CD4-positive, CD25-positive, alpha-beta regulatory T cell (primary cell): ENCODE measurements at regions not wholly inside any gene's neighbourhood (a gene's known extent, or its start where the extent isn't known, plus 50 kb on each side); places are given as distances from the start of the nearest gene placed in this dataset.

Source experiments
- ATAC-seq, 2 donors: fragments of 150-1000 bp; cut with Tn5 transposase; one replicate each; pipeline ENCODE4 v1.10.0; 2021; ENCODE audit warnings: low read depth in 2 of 2, moderate number of reproducible peaks in 2 of 2, moderate library complexity in 1 of 2
- DNase-seq, 3 donors: peaks; one replicate each; pipeline versions ENCODE4 v3.0.0 to v3.0.0-alpha.2; 2012 to 2022; ENCODE audit warnings: mixed read lengths in 1 of 3
- H3K27ac ChIP-seq: one replicate; pipeline ENCODE4 v1.7.0; 2013; ENCODE audit warnings: mild to moderate bottlenecking, low read length; ENCODE audit not compliant: insufficient read depth, poor library complexity, severe bottlenecking
- H3K27me3 ChIP-seq: one replicate; pipeline ENCODE4 v1.7.0; 2013; ENCODE audit warnings: low read length; ENCODE audit not compliant: control insufficient read depth, insufficient read depth
- H3K36me3 ChIP-seq: one replicate; pipeline ENCODE4 v1.7.0; 2013; ENCODE audit warnings: mild to moderate bottlenecking, low read length, moderate library complexity; ENCODE audit not compliant: control insufficient read depth, insufficient read depth
- H3K4me1 ChIP-seq: 2 replicates; pipeline ENCODE4 v1.7.0; 2013; ENCODE audit warnings: mild to moderate bottlenecking, low read length; ENCODE audit not compliant: insufficient read depth, control insufficient read depth, poor library complexity, severe bottlenecking
- H3K4me3 ChIP-seq: one replicate; pipeline ENCODE4 v1.7.0; 2013; ENCODE audit warnings: low read depth, mild to moderate bottlenecking, low read length, moderate library complexity
- H3K9me3 ChIP-seq, 2 experiments: 1 replicate in 1 of 2; 2 replicates in 1 of 2; pipeline ENCODE4 v1.7.0; 2013; ENCODE audit warnings: low read length in 2 of 2, mild to moderate bottlenecking in 1 of 2, moderate library complexity in 1 of 2; ENCODE audit not compliant: control insufficient read depth in 2 of 2
- H3K27ac Mint-ChIP-seq, 3 donors: one replicate each; pipeline ENCODE4 v1.8.0; 2020 to 2022; ENCODE audit warnings: mild to moderate bottlenecking in 3 of 3, mixed read lengths in 3 of 3, moderate library complexity in 2 of 3
- H3K27me3 Mint-ChIP-seq: one replicate; pipeline ENCODE4 v1.8.0; 2022; ENCODE audit warnings: mild to moderate bottlenecking, mixed read lengths
- H3K36me3 Mint-ChIP-seq: one replicate; pipeline ENCODE4 v1.8.0; 2020; ENCODE audit warnings: mixed read lengths
- H3K4me1 Mint-ChIP-seq, 4 donors: one replicate each; pipeline ENCODE4 v1.8.0; 2020 to 2022; ENCODE audit warnings: mixed read lengths in 4 of 4, mild to moderate bottlenecking in 1 of 4
- H3K4me3 Mint-ChIP-seq, 4 donors: one replicate each; pipeline ENCODE4 v1.8.0; 2020 to 2022; ENCODE audit warnings: mild to moderate bottlenecking in 4 of 4, mixed read lengths in 4 of 4, moderate library complexity in 3 of 4
- H3K9me3 Mint-ChIP-seq, 7 donors: one replicate each; pipeline ENCODE4 v1.8.0; 2020 to 2022; ENCODE audit warnings: mixed read lengths in 7 of 7, mild to moderate bottlenecking in 3 of 7, moderate library complexity in 2 of 7

DNA sequence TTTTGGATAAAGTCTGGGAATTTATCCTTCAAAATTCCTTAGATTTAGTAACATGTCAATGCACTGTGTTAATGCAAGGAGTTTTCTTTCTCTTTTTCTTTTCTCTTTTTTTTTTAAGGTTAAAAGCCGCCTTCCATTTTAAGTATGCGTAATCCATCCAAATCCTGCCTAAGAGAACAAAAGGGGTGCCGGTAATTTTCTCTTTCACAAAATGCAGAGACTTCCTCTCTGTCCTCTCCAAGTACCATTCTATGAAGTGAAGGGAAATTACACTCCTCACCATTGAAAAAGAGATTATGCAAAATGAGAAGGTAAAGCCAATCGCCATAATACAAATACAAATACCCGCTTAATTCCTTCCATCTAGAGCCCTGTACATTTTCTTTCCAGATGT lies 273.8 kb downstream of the BLID start:
- no peaks in the 10 kb centered on the region for H3K4me1 ChIP-seq
- Mint-ChIP-seq H3K27me3 (no peaks in the 10 kb centered on the region), H3K9me3 (peaks cover 1 to 23% (median 3%) of the 10 kb centered on the region in 7 donors), H3K4me1 (no peaks in the 10 kb centered on the region), H3K27ac (no peak overlapping the region), H3K36me3 (no peaks in the 10 kb centered on the region), H3K4me3 (no peak overlapping the region)
- no peaks in the 10 kb centered on the region for H3K36me3 ChIP-seq
- H3K9me3 ChIP-seq: no peaks in the 10 kb centered on the region
- H3K4me3 ChIP-seq: no peak overlapping the region
- H3K27me3 ChIP-seq: no peaks in the 10 kb centered on the region
- ATAC-seq (no peak), DNase-seq (no peak)
- H3K27ac ChIP-seq: no peak overlapping the region

DNA sequence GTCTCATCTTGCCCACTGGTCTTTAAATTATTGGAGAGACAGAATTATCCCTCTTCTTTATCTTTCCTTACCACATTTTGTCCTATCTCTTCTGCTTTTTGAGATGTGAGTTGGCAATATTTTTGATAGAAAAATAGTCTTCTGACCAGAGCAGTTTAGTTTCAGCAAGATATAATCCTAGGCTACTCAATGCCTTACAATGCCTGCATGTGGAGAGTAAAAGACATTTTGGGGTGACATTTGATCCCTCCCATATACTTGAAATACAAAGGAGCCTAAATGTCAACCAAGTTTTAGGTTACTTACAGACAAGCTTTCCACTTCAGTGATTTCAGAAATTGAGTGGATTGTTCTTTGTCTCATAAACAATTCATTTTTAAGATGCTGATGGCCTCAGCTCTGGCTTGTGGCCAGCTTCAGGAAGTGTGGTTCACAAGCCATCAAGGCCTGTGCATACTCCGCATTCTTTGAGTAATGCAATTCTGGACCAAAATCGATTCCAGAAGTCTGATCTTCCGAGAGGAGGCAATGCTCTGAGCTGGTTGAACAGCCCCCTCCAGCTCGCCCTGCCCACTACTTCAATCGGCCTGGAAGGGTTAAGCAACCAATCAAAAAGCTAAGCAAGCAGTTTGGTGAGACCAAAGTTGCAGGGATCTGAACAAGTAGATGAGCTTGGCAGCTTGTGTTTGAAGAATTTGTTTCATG lies 274.4 kb downstream of the BLID start:
- Mint-ChIP-seq H3K36me3 (no peaks in the 10 kb centered on the region), H3K4me1 (no peaks in the 10 kb centered on the region), H3K4me3 (no peak overlapping the region), H3K9me3 (peaks cover 1 to 24% (median 4%) of the 10 kb centered on the region in 7 donors), H3K27me3 (no peaks in the 10 kb centered on the region), H3K27ac (no peak overlapping the region)
- Histone ChIP-seq H3K4me1 (no peaks in the 10 kb centered on the region), H3K4me3 (no peak overlapping the region), H3K36me3 (no peaks in the 10 kb centered on the region), H3K9me3 (no peaks in the 10 kb centered on the region), H3K27me3 (no peaks in the 10 kb centered on the region), H3K27ac (no peak overlapping the region)
- ATAC-seq (no peak), DNase-seq (no peak)

DNA sequence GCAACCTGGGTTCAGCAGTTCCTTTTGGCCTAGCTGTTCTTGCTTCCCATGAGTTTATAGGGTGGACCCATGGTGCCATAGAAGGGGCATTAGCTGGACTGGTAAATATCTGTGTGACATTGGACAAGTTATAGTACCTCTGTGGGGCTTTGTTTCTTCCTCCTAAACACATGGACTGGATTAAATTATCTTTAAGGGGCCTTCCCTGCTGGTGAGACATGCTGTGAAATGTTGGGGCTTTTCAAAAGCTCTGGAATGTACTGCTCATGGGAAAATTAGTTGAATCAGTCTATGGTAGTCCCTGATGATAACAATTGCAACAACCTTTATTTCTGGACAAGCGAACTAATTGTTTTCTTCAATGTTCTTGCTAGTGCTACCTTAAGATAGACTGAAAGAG lies 276.2 kb downstream of the BLID start:
- DNase-seq (no peak), ATAC-seq (no peak)
- H3K4me1 Mint-ChIP-seq: no peaks in the 10 kb centered on the region

DNA sequence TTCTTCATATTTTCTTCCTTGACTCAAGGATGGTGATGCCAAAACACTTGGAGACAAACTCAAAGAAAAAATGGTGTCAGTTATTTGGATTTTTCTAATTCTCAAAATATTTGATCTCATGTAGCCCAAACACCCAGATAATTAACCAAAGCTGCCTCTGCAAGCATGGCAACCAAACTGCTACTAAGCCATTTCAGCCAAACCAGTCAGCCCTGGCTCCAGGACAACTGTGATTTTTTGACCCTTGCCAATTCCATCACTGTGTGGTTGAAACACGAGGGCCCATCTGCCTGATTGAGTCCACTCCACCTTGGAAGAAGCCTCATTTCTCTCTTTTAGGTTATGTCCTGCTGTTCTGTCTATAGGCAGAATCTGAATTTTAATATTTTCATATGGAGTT lies 277.4 kb downstream of the BLID start:
- H3K27ac Mint-ChIP-seq: no peak overlapping the region
- H3K9me3 ChIP-seq: peaks cover 0 to 5% of the 10 kb centered on the region in 2 experiments
- H3K9me3 Mint-ChIP-seq: peaks cover 0 to 38% (median 11%) of the 10 kb centered on the region in 7 donors
- no peak for DNase-seq
- ATAC-seq: no peak
- no peaks in the 10 kb centered on the region for H3K27me3 Mint-ChIP-seq
- H3K4me1 Mint-ChIP-seq: no peaks in the 10 kb centered on the region
- H3K4me3 Mint-ChIP-seq: no peak overlapping the region
- no peak overlapping the region for H3K27ac ChIP-seq
- no peak overlapping the region for H3K4me3 ChIP-seq
- no peaks in the 10 kb centered on the region for H3K36me3 Mint-ChIP-seq
- H3K36me3 ChIP-seq: no peaks in the 10 kb centered on the region
- H3K4me1 ChIP-seq: no peaks in the 10 kb centered on the region
- no peaks in the 10 kb centered on the region for H3K27me3 ChIP-seq

More for the DNA sequence above, 276.2 kb downstream of the BLID start:
- Mint-ChIP-seq H3K9me3 (peaks cover 0 to 29% (median 8%) of the 10 kb centered on the region in 7 donors), H3K4me3 (no peak overlapping the region), H3K27ac (no peak overlapping the region), H3K27me3 (no peaks in the 10 kb centered on the region), H3K36me3 (no peaks in the 10 kb centered on the region)
- Histone ChIP-seq H3K27me3 (no peaks in the 10 kb centered on the region), H3K4me1 (no peaks in the 10 kb centered on the region), H3K4me3 (no peak overlapping the region), H3K36me3 (no peaks in the 10 kb centered on the region), H3K27ac (no peak overlapping the region), H3K9me3 (peaks cover 0 to under 1% of the 10 kb centered on the region in 2 experiments)

DNA sequence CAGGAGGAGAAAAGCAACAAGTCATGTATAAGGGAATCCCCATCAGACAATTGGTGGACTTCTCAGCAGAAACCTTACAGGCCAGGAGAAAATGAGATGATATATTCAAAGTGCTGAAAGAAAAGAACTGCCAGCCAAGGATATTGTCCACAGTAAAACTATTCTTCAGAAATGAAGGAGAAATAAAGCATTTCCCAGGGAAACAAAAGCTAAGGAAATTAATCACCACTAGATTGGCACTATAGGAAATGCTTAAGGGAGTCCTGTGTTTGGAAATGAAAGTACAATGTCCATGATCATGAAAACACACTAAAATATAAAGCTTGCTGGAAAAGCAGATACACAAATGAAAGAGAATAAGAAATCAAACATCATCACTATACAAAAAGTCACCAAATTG lies 282.0 kb downstream of the BLID start:
- H3K36me3 ChIP-seq: no peaks in the 10 kb centered on the region
- no peak for ATAC-seq
- no peak overlapping the region for H3K4me3 Mint-ChIP-seq
- no peak for DNase-seq
- no peaks in the 10 kb centered on the region for H3K27me3 Mint-ChIP-seq
- H3K4me1 ChIP-seq: no peaks in the 10 kb centered on the region
- peaks cover 11 to 12% of the 10 kb centered on the region in 2 experiments for H3K9me3 ChIP-seq
- H3K27ac Mint-ChIP-seq: no peak overlapping the region
- no peaks in the 10 kb centered on the region for H3K4me1 Mint-ChIP-seq
- no peak overlapping the region for H3K27ac ChIP-seq
- no peaks in the 10 kb centered on the region for H3K27me3 ChIP-seq
- H3K4me3 ChIP-seq: no peak overlapping the region
- peaks cover 2 to 54% (median 21%) of the 10 kb centered on the region in 7 donors for H3K9me3 Mint-ChIP-seq
- H3K36me3 Mint-ChIP-seq: no peaks in the 10 kb centered on the region

DNA sequence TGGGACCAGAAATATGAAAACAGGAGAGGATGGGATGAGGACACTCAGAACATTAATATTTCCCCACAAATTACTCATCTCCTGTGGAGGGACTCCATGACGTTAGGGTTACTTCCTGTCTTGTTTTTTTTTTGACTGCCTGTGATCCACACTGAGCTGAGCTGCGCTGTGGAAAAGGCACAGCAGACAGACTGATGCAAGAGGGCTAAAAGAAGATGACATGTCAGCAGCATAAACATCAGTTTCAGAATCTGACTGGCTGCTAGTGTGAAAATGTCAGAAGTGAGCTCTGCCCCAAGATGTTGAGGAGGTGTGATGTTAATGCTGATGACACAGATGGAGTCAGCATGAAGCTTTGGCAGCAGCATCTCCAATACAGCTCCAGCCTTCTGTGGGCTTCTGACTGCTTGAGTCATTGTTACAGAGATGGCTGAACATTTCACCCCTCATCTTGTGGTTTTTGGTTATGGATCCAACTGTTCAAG lies 286.8 kb downstream of the BLID start:
- no peaks in the 10 kb centered on the region for H3K4me1 ChIP-seq
- no peak overlapping the region for H3K27ac ChIP-seq
- no peak for DNase-seq
- H3K27ac Mint-ChIP-seq: no peak overlapping the region
- no peaks in the 10 kb centered on the region for H3K36me3 ChIP-seq
- no peaks in the 10 kb centered on the region for H3K36me3 Mint-ChIP-seq
- no peak for ATAC-seq
- H3K4me1 Mint-ChIP-seq: no peaks in the 10 kb centered on the region
- H3K4me3 Mint-ChIP-seq: no peak overlapping the region
- H3K9me3 Mint-ChIP-seq: peaks cover 6 to 31% (median 10%) of the 10 kb centered on the region in 7 donors
- no peaks in the 10 kb centered on the region for H3K27me3 ChIP-seq
- no peak overlapping the region for H3K4me3 ChIP-seq
- H3K27me3 Mint-ChIP-seq: no peaks in the 10 kb centered on the region
- peaks cover 11% of the 10 kb centered on the region in 2 experiments for H3K9me3 ChIP-seq

DNA sequence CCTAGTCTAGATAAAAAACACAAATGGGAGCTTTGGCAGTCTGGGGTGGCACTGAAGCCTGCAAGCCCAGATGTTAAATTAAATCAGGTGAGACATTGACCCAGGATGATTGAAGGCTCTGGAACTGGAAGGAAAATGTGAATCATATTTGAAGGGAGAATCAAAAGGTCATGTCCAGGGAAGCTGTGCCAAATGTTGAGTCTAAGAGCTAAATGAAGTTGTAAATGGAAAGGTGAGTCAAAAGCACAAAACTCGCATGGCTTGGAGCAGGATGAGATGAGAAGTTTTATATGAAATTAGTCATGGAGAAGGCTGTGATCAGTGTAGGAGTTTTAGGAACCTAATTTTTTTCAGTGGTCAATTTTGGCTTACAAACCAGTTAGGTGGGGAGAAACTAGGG lies 301.1 kb downstream of the BLID start:
- no peaks in the 10 kb centered on the region for H3K27me3 ChIP-seq

DNA sequence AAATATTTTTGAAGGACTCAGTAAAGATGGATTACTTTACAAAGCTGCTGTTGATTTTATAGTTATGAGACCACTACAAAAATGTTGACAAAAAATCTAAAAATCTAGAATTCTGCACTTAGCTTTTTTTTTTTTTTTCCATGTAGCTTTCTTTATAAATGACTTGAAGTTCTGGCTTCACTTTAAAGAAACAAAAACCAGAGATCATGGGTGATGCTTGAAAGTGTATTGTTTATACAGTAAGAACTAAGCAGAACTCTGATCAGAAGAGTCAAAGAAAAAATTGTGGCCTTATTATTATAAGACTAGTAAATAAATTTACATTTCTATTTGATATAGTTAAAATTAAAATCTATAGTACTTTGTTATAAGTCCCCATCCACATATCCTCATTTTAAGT lies 301.7 kb downstream of the BLID start:
- no peaks in the 10 kb centered on the region for H3K36me3 ChIP-seq
- Mint-ChIP-seq H3K27me3 (peaks cover 6% of the 10 kb centered on the region), H3K4me3 (no peak overlapping the region), H3K36me3 (no peaks in the 10 kb centered on the region), H3K9me3 (peaks cover 4 to 20% (median 8%) of the 10 kb centered on the region in 7 donors), H3K4me1 (no peaks in the 10 kb centered on the region), H3K27ac (no peak overlapping the region)
- H3K27me3 ChIP-seq: no peaks in the 10 kb centered on the region
- H3K4me3 ChIP-seq: no peak overlapping the region
- no peak overlapping the region for H3K27ac ChIP-seq
- H3K9me3 ChIP-seq: peaks cover 4% of the 10 kb centered on the region in 2 experiments
- DNase-seq (no peak), ATAC-seq (no peak)
- H3K4me1 ChIP-seq: no peaks in the 10 kb centered on the region

More for the DNA sequence above, 301.1 kb downstream of the BLID start:
- H3K27ac ChIP-seq: no peak overlapping the region
- no peaks in the 10 kb centered on the region for H3K4me1 ChIP-seq
- Mint-ChIP-seq H3K4me3 (no peak overlapping the region), H3K27me3 (peaks cover 6% of the 10 kb centered on the region), H3K36me3 (no peaks in the 10 kb centered on the region), H3K27ac (no peak overlapping the region), H3K4me1 (no peaks in the 10 kb centered on the region), H3K9me3 (peaks cover 4 to 20% (median 8%) of the 10 kb centered on the region in 7 donors)
- no peak for ATAC-seq
- DNase-seq: no peak
- H3K36me3 ChIP-seq: no peaks in the 10 kb centered on the region
- H3K9me3 ChIP-seq: peaks cover 4% of the 10 kb centered on the region in 2 experiments
- no peak overlapping the region for H3K4me3 ChIP-seq
